ENCODE measurements at regions not wholly inside any gene's neighbourhood (a gene's known extent, or its start where the extent isn't known, plus 50 kb on each side); places are given as distances from the start of the nearest gene placed in this dataset.

DNA sequence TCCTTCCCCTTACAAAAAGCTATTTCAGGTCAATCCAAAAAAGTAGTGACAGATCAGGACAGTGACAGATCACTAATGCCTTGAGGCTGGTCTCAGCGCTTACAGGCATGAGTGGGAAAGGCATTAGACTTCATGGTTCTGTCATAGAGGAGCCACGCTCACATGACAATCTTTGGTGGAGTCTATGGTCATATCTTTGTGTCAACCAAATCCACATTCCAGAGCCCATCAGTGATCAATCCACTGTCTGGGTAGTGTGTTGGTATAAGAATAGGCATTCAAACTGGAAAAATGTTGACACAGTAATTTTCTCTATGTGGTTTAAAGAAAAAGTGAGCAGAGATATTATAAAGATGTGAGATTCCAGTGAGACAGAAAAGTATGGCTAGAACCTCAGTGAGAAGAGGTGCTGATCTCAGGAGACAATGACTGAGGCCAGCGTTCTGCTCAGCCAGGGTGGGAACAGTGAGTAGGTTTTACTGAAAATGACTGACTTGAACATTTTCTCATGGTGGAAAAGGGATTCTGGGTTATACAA, 215.0 kb downstream of the IRS1 start:
- Histone ChIP-seq H3K36me3 (no peaks in the 10 kb centered on the region), H3K27ac (no peak overlapping the region), H3K4me3 (no peak overlapping the region), H3K9ac (no peak overlapping the region), H4K20me1 (no peaks in the 10 kb centered on the region), H3K27me3 (no peaks in the 10 kb centered on the region), H3K4me1 (no peaks in the 10 kb centered on the region), H3K9me3 (peaks cover 19% of the 10 kb centered on the region), H3K4me2 (no peak overlapping the region)
- no peak for TF ChIP-seq Cebpa-rat (IDR thresholded peaks at IDR 0.05)

DNA sequence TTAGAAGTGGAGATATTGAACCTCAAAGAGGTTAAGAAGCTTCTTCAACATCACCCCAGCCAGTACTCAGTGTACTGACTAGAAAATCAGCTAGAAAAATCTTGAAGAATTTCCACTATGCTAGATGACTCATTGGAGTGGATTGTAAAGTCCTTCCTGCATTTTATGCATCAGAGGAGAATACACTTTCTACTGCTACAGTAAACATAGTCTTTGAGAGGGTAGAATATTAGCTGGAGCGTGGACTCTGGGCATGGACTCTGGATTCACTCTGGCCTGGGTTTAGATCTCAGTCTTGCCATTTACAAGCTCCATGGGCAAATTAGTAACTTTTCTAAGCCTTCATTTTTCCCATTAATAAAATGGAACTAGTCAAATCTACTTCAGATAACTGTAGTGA, 215.9 kb downstream of the IRS1 start:
- Histone ChIP-seq H3K4me2 (no peak overlapping the region), H3K27ac (no peak overlapping the region), H3K9ac (no peak overlapping the region), H3K36me3 (no peaks in the 10 kb centered on the region), H3K4me1 (no peaks in the 10 kb centered on the region), H4K20me1 (no peaks in the 10 kb centered on the region), H3K9me3 (peaks cover 10% of the 10 kb centered on the region), H3K27me3 (no peaks in the 10 kb centered on the region), H3K4me3 (no peak overlapping the region)
- no peak for TF ChIP-seq Cebpa-rat (IDR thresholded peaks at IDR 0.05)

DNA sequence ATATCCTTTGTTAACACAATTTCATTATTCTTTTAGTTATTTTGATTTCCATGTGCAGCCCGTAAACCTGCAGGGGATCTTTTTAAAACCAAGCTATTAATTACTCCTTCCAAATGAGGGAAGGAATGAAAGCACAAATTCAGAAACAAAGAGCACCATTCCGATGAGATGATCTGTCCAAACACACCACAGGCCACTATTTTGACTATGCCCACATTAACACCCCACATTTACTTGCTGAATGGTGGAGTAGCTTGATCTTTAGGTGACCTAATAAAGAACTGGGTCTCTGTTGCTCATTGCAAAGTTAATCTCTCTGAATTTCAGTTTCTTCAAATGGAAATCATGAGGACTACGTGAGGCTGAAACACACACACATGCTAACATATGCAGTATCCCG, 218.0 kb downstream of the IRS1 start:
- Histone ChIP-seq H3K4me3 (no peak overlapping the region), H3K4me1 (no peaks in the 10 kb centered on the region), H3K36me3 (no peaks in the 10 kb centered on the region), H3K27ac (no peak overlapping the region), H4K20me1 (no peaks in the 10 kb centered on the region), H3K27me3 (no peaks in the 10 kb centered on the region), H3K9ac (no peak overlapping the region), H3K9me3 (no peaks in the 10 kb centered on the region), H3K4me2 (no peak overlapping the region)
- no peak for TF ChIP-seq Cebpa-rat (IDR thresholded peaks at IDR 0.05)

DNA sequence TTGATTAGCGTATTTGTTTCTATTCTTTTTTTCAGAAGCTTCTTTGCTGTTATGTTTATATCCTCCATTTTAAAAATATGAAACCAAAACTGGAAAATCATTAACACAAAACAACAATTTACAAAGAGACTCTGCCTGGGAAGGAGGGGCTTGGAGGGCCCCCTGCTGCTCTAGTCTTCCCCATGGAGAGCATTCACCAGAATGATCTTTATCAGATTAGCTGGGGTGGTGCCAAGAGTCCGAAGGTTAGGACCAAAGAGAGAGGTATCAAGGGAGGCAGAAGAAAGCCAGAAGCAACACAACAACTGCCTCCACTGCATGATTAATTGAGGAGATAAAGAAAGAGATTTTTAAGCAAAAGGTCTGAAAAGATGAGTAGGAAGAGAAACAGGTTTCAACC, 218.6 kb downstream of the IRS1 start:
- no peak overlapping the region for H3K4me2 ChIP-seq
- H3K4me3 ChIP-seq, result no peak overlapping the region
- H3K27ac ChIP-seq, result no peak overlapping the region
- H3K36me3 ChIP-seq, result no peaks in the 10 kb centered on the region
- H4K20me1 ChIP-seq, result no peaks in the 10 kb centered on the region
- no peaks in the 10 kb centered on the region for H3K9me3 ChIP-seq
- no peak for TF ChIP-seq Cebpa-rat (IDR thresholded peaks at IDR 0.05)
- H3K4me1 ChIP-seq, result no peaks in the 10 kb centered on the region
- no peak overlapping the region for H3K9ac ChIP-seq
- H3K27me3 ChIP-seq, result no peaks in the 10 kb centered on the region

DNA sequence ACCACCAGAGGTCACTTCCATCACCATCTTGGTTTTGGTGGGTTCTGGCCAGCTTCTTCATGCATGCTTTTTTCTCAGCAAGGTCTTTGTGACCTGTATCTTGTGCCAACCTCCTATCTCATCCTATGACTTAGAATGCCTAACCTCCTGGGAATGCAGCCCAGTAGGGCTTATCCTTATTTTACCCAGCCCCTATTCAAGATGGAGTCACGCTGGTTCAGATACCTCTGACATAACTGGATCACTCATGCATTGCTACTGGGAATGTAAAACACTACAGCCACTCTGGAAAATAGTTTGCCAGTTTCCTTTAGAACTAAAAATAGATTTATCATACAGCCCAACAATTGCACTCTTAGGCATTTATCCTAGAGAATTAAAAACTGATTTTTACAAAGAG, 219.2 kb downstream of the IRS1 start:
- no peak overlapping the region for H3K4me2 ChIP-seq
- no peak for TF ChIP-seq Cebpa-rat (IDR thresholded peaks at IDR 0.05)
- H3K27me3 ChIP-seq, result no peaks in the 10 kb centered on the region
- no peak overlapping the region for H3K4me3 ChIP-seq
- H3K9ac ChIP-seq, result no peak overlapping the region
- no peaks in the 10 kb centered on the region for H3K4me1 ChIP-seq
- no peak overlapping the region for H3K27ac ChIP-seq
- no peaks in the 10 kb centered on the region for H3K36me3 ChIP-seq
- no peaks in the 10 kb centered on the region for H4K20me1 ChIP-seq
- H3K9me3 ChIP-seq, result no peaks in the 10 kb centered on the region

DNA sequence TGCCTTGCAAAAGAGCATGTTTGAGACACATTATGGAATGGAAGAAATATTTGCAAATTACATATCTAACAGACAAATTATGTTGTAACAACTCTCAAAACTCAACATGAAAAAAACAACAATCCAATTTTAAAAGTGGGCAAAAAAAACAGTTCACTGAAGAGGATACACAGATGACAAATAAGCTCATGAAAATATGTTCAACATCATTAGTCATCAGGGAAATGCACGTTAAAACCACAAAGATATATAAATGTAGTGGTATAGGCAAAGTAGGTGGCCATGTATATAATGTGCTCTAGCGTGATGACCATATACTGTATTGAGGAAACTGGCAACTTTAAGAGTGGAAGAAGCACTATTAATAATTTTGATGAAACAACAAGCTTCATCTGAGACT, 220.1 kb downstream of the IRS1 start:
- Histone ChIP-seq H3K9me3 (no peaks in the 10 kb centered on the region), H3K4me2 (no peak overlapping the region), H3K4me1 (no peaks in the 10 kb centered on the region), H4K20me1 (no peaks in the 10 kb centered on the region), H3K36me3 (no peaks in the 10 kb centered on the region), H3K27ac (no peak overlapping the region), H3K9ac (no peak overlapping the region), H3K4me3 (no peak overlapping the region), H3K27me3 (no peaks in the 10 kb centered on the region)
- TF ChIP-seq Cebpa-rat (IDR thresholded peaks at IDR 0.05), result no peak

DNA sequence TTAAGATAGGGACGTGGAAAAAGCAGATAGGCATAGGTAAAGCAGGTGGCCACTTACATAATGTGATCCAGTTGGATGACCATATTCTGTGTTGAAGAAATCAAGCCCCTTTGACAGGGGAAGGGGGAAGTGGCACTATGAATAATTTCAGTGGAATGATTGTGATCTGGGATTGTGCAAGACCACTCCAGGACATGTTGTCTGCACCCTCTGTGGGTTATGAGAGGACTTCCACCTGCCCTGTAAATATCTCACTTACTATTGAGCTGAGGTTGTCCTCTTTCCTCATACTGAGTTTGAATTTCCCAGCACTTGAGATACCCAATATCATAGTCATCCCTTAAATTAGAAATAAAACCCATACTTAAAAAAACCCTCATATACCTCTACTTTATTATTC, 220.7 kb downstream of the IRS1 start:
- no peak overlapping the region for H3K27ac ChIP-seq
- no peaks in the 10 kb centered on the region for H3K27me3 ChIP-seq
- no peaks in the 10 kb centered on the region for H3K36me3 ChIP-seq
- H3K4me1 ChIP-seq, result no peaks in the 10 kb centered on the region
- no peaks in the 10 kb centered on the region for H4K20me1 ChIP-seq
- H3K9me3 ChIP-seq, result no peaks in the 10 kb centered on the region
- H3K9ac ChIP-seq, result no peak overlapping the region
- no peak overlapping the region for H3K4me2 ChIP-seq
- no peak overlapping the region for H3K4me3 ChIP-seq
- TF ChIP-seq Cebpa-rat (IDR thresholded peaks at IDR 0.05), result no peak

DNA sequence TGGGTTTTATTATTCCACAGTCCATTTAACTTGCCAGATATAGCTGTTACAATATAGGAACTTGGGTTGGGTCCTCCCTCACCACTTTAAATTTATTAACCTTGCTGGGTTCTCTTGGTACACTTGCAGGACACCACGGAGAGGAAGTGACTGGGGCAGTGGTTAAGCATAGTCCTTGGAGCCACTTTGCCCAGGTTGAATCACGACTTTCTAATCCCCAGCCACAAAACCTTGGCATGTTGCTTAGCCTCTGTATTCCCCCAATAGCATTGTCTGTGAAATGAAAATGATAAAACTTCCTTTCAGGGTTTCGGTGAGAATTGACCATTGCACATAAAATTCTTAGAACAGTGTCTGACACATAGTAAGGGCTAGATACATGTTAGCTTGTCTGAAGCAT, 221.2 kb downstream of the IRS1 start:
- Histone ChIP-seq H3K9ac (no peak overlapping the region), H3K4me1 (no peaks in the 10 kb centered on the region), H3K27ac (no peak overlapping the region), H3K9me3 (no peaks in the 10 kb centered on the region), H3K27me3 (no peaks in the 10 kb centered on the region), H3K4me2 (no peak overlapping the region), H3K4me3 (no peak overlapping the region), H3K36me3 (no peaks in the 10 kb centered on the region), H4K20me1 (no peaks in the 10 kb centered on the region)
- no peak for TF ChIP-seq Cebpa-rat (IDR thresholded peaks at IDR 0.05)

DNA sequence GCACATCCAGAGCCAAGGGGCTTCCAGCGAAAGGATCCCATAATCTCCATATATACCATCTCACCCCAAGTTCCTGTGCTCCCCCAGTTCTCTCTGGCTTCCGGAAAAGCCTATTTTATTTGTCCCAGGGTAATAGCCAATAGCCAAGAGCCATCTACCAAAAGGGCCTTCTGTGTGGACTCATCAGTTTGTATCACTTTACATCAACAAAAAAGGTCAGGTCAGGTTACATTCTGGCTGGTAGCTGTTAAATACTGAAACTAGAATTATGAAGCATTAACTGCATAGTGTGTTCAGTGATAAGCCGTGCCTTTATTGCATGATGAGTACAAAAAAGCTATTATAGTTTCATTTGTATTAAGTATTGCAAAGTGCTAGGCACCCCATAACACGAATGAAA, 223.7 kb downstream of the IRS1 start:
- H3K4me3 ChIP-seq, result no peak overlapping the region
- H3K36me3 ChIP-seq, result no peaks in the 10 kb centered on the region
- no peak overlapping the region for H3K9ac ChIP-seq
- no peak overlapping the region for H3K27ac ChIP-seq
- no peak for TF ChIP-seq Cebpa-rat (IDR thresholded peaks at IDR 0.05)
- no peaks in the 10 kb centered on the region for H3K27me3 ChIP-seq
- no peak overlapping the region for H3K4me2 ChIP-seq
- H3K9me3 ChIP-seq, result peaks cover 4% of the 10 kb centered on the region
- no peaks in the 10 kb centered on the region for H4K20me1 ChIP-seq
- no peaks in the 10 kb centered on the region for H3K4me1 ChIP-seq

DNA sequence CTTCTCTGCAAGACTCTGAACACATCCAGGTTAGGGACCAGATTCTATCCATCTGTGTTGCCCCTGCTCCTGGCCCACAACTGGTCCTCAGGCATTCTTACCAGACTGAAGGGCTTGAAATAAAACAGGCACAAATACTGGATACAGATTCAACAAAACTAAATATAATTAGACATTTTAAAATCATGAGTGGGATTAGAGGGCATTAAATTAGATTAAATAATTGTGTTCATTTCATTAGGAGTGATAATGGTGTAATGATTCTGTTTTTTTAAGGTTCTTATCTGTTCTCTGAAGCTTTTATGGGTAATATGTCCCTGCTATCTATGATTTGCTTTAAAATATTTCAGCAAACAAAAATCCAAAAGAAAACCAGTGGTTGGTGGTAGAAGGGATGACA, 226.5 kb downstream of the IRS1 start:
- no peaks in the 10 kb centered on the region for H4K20me1 ChIP-seq
- H3K4me3 ChIP-seq, result no peak overlapping the region
- no peaks in the 10 kb centered on the region for H3K36me3 ChIP-seq
- peaks cover 4% of the 10 kb centered on the region for H3K9me3 ChIP-seq
- no peak overlapping the region for H3K27ac ChIP-seq
- H3K27me3 ChIP-seq, result no peaks in the 10 kb centered on the region
- H3K4me2 ChIP-seq, result no peak overlapping the region
- H3K4me1 ChIP-seq, result no peaks in the 10 kb centered on the region
- TF ChIP-seq Cebpa-rat (IDR thresholded peaks at IDR 0.05), result no peak
- H3K9ac ChIP-seq, result no peak overlapping the region

DNA sequence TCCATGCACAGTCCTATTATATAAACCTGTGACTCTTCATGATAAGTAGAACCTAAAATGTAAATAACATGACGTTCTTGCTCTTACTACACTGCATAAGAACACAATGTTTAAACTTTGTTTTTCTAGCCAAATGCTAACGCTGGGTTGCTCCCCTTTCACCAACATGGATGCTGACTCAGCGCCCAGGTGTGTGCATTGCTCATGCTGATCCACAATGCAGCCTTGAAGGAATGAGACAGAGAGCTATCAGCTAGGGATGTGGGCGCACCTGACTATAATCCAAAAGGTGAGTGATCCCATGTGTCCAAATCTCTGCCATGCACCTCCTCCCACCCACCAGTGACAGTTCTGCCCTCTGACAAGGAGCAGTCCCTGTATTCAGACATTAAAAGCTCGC, 235.0 kb downstream of the IRS1 start:
- no peak overlapping the region for H3K4me2 ChIP-seq
- no peaks in the 10 kb centered on the region for H3K4me1 ChIP-seq
- TF ChIP-seq Cebpa-rat (IDR thresholded peaks at IDR 0.05), result no peak

More for the DNA sequence above, 235.0 kb downstream of the IRS1 start:
- H3K36me3 ChIP-seq, result no peaks in the 10 kb centered on the region
- H4K20me1 ChIP-seq, result no peaks in the 10 kb centered on the region
- H3K9ac ChIP-seq, result no peak overlapping the region
- H3K9me3 ChIP-seq, result no peaks in the 10 kb centered on the region
- H3K27me3 ChIP-seq, result no peaks in the 10 kb centered on the region
- H3K27ac ChIP-seq, result no peak overlapping the region
- H3K4me3 ChIP-seq, result no peak overlapping the region
